Gastroesophageal sphincter (tissue), 4 donors: ENCODE measurements at regions not wholly inside any gene's neighbourhood (a gene's known extent, or its start where the extent isn't known, plus 50 kb on each side); places are given as distances from the start of the nearest gene placed in this dataset.

Source experiments
- ATAC-seq: fragments of 150-250 bp; one replicate; pipeline ENCODE4 v1.9.1; 2016; ENCODE audit warnings: mild to moderate bottlenecking, moderate library complexity
- H3K27ac ChIP-seq, 4 donors: fragments of 200-600 bp; sonication (generic) in 3 of 4; 1 replicate in 3 of 4; 2 replicates in 1 of 4; pipeline ENCODE4 v1.5.1; 2016 to 2019
- H3K27me3 ChIP-seq: fragments of 200-600 bp; sonication (generic); one replicate; pipeline ENCODE4 v1.5.1; 2019
- H3K36me3 ChIP-seq, 2 donors: fragments of 200-600 bp; sonication (generic); one replicate each; pipeline ENCODE4 v1.5.1; 2019; ENCODE audit warnings: control low read depth in 1 of 2
- H3K4me1 ChIP-seq, 3 donors: fragments of 200-600 bp; sonication (generic); 1 replicate in 2 of 3; 2 replicates in 1 of 3; pipeline ENCODE4 v1.5.1; 2016 to 2019; ENCODE audit warnings: control low read depth in 2 of 3
- H3K4me3 ChIP-seq, 2 donors: fragments of 200-600 bp; sonication (generic); one replicate each; pipeline ENCODE4 v1.5.1; 2019; ENCODE audit warnings: mild to moderate bottlenecking in 1 of 2, moderate library complexity in 1 of 2
- H3K9me3 ChIP-seq, 3 donors: fragments of 200-600 bp; sonication (generic); one replicate each; pipeline ENCODE4 v1.5.1; 2017 to 2019; ENCODE audit warnings: control low read depth in 2 of 3
- CTCF ChIP-seq, 4 experiments: fragments of 200-600 bp in 2 of 4; fragments of 450-650 bp in 2 of 4; sonication (generic) in 1 of 4; IDR thresholded peaks; one replicate each; pipeline ENCODE4 v1.5.1; 2017 to 2019; ENCODE audit warnings: antibody characterized with exemption in 4 of 4, mild to moderate bottlenecking in 2 of 4, moderate library complexity in 2 of 4
- EP300 ChIP-seq: sonication (generic); formaldehyde crosslinking; IDR thresholded peaks from one replicate; pipeline ENCODE4 v1.6.1; 2017; ENCODE audit warnings: antibody characterized with exemption, mild to moderate bottlenecking
- POLR2A ChIP-seq, 2 donors: fragments of 450-650 bp; IDR thresholded peaks; one replicate each; pipeline ENCODE4 v1.6.1; 2017; ENCODE audit warnings: antibody characterized with exemption in 2 of 2, mild to moderate bottlenecking in 2 of 2, moderate library complexity in 1 of 2
- POLR2AphosphoS5 ChIP-seq: sonication (generic); formaldehyde crosslinking; IDR thresholded peaks from one replicate; pipeline ENCODE4 v1.6.1; 2017; ENCODE audit warnings: antibody characterized with exemption
- WGBS, 2 donors: methylation state at CpG; one replicate each; pipeline ENCODE4 v1.1.5; 2018; ENCODE audit warnings: low coverage in 1 of 2; 5-methylcytosine and 5-hydroxymethylcytosine counted together

- Histone ChIP-seq H3K27ac (no peak overlapping the region), H3K4me1 (no peaks in the 10 kb centered on the region), H3K4me3 (no peak overlapping the region), H3K9me3 (no peaks in the 10 kb centered on the region), H3K36me3 (no peaks in the 10 kb centered on the region), H3K27me3 (no peaks in the 10 kb centered on the region)
- no peak for ATAC-seq
- WGBS, 2 donors, result 7% methylated on average over 2 of the region's 2 CpGs; no CpG with 5 or more reads in 1 of the 2 donors
- TF ChIP-seq POLR2A (IDR thresholded peaks at IDR 0.05) (no peak), CTCF (IDR thresholded peaks at IDR 0.05) (no peak), POLR2AphosphoS5 (no peak), EP300 (no peak)
Measured at GRCh38 chr10:63987212-63987611, 466.0 kb downstream of the REEP3 start.

GRCh38 chr10:63994371-63994770 is 473.2 kb downstream of the REEP3 start:
- 65 to 91% methylated on average over 7 of the region's 7 CpGs for WGBS, 2 donors

GRCh38 chr10:64007157-64007556 is 486.0 kb downstream of the REEP3 start:
- H3K4me3 ChIP-seq, result no peak overlapping the region
- H3K9me3 ChIP-seq, result peaks cover 0 to 18% (median 0%) of the 10 kb centered on the region in 3 donors
- ATAC-seq, result no peak
- 91 to 97% methylated on average over 8 of the region's 8 CpGs for WGBS, 2 donors
- no peak overlapping the region for H3K27ac ChIP-seq
- H3K27me3 ChIP-seq, result no peaks in the 10 kb centered on the region
- TF ChIP-seq POLR2AphosphoS5 (no peak), POLR2A (IDR thresholded peaks at IDR 0.05) (no peak), CTCF (IDR thresholded peaks at IDR 0.05) (no peak), EP300 (no peak)
- no peaks in the 10 kb centered on the region for H3K4me1 ChIP-seq
- no peaks in the 10 kb centered on the region for H3K36me3 ChIP-seq

More at GRCh38 chr10:63994371-63994770, 473.2 kb downstream of the REEP3 start:
- TF ChIP-seq POLR2AphosphoS5 (no peak), EP300 (no peak), CTCF (IDR thresholded peaks at IDR 0.05) (no peak), POLR2A (IDR thresholded peaks at IDR 0.05) (no peak)
- ATAC-seq, result no peak
- Histone ChIP-seq H3K27ac (no peak overlapping the region), H3K4me3 (no peak overlapping the region), H3K9me3 (no peaks in the 10 kb centered on the region), H3K27me3 (no peaks in the 10 kb centered on the region), H3K4me1 (no peaks in the 10 kb centered on the region), H3K36me3 (no peaks in the 10 kb centered on the region)

GRCh38 chr10:64010711-64011110 is 489.5 kb downstream of the REEP3 start:
- ATAC-seq, result no peak
- H3K36me3 ChIP-seq, result no peaks in the 10 kb centered on the region

More at GRCh38 chr10:64010711-64011110, 489.5 kb downstream of the REEP3 start:
- TF ChIP-seq POLR2A (IDR thresholded peaks at IDR 0.05) (no peak), CTCF (IDR thresholded peaks at IDR 0.05) (no peak), POLR2AphosphoS5 (no peak), EP300 (no peak)
- H3K4me3 ChIP-seq, result no peak overlapping the region
- no peaks in the 10 kb centered on the region for H3K4me1 ChIP-seq
- H3K9me3 ChIP-seq, result peaks cover 0 to 16% (median 0%) of the 10 kb centered on the region in 3 donors
- no peak overlapping the region for H3K27ac ChIP-seq
- H3K27me3 ChIP-seq, result no peaks in the 10 kb centered on the region
